Breast epithelium (tissue), 3 donors: ENCODE measurements at regions not wholly inside any gene's neighbourhood (a gene's known extent, or its start where the extent isn't known, plus 50 kb on each side); places are given as distances from the start of the nearest gene placed in this dataset.

ENCODE experiments used
- POLR2A ChIP-seq: fragments of 450-650 bp; IDR thresholded peaks from one replicate; pipeline ENCODE4 v1.6.1; 2016; ENCODE audit warnings: antibody characterized with exemption, mild to moderate bottlenecking, moderate library complexity
- TF ChIP-seq, protein P1 (sequence below), 3 donors: fragments of 450-650 bp; IDR thresholded peaks; one replicate each; pipeline ENCODE4 v1.5.1; 2016 to 2017; ENCODE audit warnings: antibody characterized with exemption in 3 of 3, mild to moderate bottlenecking in 3 of 3, moderate library complexity in 3 of 3

GRCh38 chr2:65549257-65549627 lies 116.8 kb upstream of the SPRED2 start:
- TF ChIP-seq, protein P1, sequence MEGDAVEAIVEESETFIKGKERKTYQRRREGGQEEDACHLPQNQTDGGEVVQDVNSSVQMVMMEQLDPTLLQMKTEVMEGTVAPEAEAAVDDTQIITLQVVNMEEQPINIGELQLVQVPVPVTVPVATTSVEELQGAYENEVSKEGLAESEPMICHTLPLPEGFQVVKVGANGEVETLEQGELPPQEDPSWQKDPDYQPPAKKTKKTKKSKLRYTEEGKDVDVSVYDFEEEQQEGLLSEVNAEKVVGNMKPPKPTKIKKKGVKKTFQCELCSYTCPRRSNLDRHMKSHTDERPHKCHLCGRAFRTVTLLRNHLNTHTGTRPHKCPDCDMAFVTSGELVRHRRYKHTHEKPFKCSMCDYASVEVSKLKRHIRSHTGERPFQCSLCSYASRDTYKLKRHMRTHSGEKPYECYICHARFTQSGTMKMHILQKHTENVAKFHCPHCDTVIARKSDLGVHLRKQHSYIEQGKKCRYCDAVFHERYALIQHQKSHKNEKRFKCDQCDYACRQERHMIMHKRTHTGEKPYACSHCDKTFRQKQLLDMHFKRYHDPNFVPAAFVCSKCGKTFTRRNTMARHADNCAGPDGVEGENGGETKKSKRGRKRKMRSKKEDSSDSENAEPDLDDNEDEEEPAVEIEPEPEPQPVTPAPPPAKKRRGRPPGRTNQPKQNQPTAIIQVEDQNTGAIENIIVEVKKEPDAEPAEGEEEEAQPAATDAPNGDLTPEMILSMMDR (IDR thresholded peaks at IDR 0.05), result no peak
- no peak for TF ChIP-seq POLR2A
